HG03025 (cell line): ENCODE measurements at regions not wholly inside any gene's neighbourhood (a gene's known extent, or its start where the extent isn't known, plus 50 kb on each side); places are given as distances from the start of the nearest gene placed in this dataset.

Experiments used
- ATAC-seq: cut with Tn5 transposase; IDR thresholded peaks from one replicate; pipeline ENCODE4 v1.9.1; 2021; ENCODE audit warnings: mild to moderate bottlenecking, moderate library complexity; ENCODE audit not compliant: unreplicated experiment, low FRiP score

GRCh38 chr1:73953586-73953985, 244.4 kb downstream of the LRRIQ3 start:
- ATAC-seq = no peak

GRCh38 chr1:73953186-73953585, 244.8 kb downstream of the LRRIQ3 start:
- ATAC-seq = no peak

GRCh38 chr1:73948055-73948454, 249.9 kb downstream of the LRRIQ3 start:
- ATAC-seq = no peak

GRCh38 chr1:73947009-73947408, 251.0 kb downstream of the LRRIQ3 start:
- ATAC-seq = no peak

GRCh38 chr1:73943270-73943669, 254.7 kb downstream of the LRRIQ3 start:
- ATAC-seq = no peak

- ATAC-seq = no peak
Observed at GRCh38 chr1:73930293-73930692, 267.7 kb downstream of the LRRIQ3 start.

GRCh38 chr1:73914951-73915350, 283.0 kb downstream of the LRRIQ3 start:
- no peak for ATAC-seq

- ATAC-seq = no peak
Observed at GRCh38 chr1:73913025-73913424, 285.0 kb downstream of the LRRIQ3 start.

GRCh38 chr1:73911849-73912248, 286.1 kb downstream of the LRRIQ3 start:
- ATAC-seq = no peak

GRCh38 chr1:73910466-73910865, 287.5 kb downstream of the LRRIQ3 start:
- ATAC-seq = no peak

- ATAC-seq = no peak
Observed at GRCh38 chr1:73910062-73910461, 287.9 kb downstream of the LRRIQ3 start.

GRCh38 chr1:73909043-73909562, 288.9 kb downstream of the LRRIQ3 start:
- ATAC-seq = no peak

GRCh38 chr1:73907051-73907450, 290.9 kb downstream of the LRRIQ3 start:
- ATAC-seq = no peak

- ATAC-seq = no peak
Observed at GRCh38 chr1:73903092-73903491, 294.9 kb downstream of the LRRIQ3 start.

- no peak for ATAC-seq
Observed at GRCh38 chr1:73901738-73902137, 296.2 kb downstream of the LRRIQ3 start.

GRCh38 chr1:73899311-73899710, 298.7 kb downstream of the LRRIQ3 start:
- no peak for ATAC-seq

- no peak for ATAC-seq
Observed at GRCh38 chr1:73898540-73898939, 299.4 kb downstream of the LRRIQ3 start.

- no peak for ATAC-seq
Observed at GRCh38 chr1:73887412-73887811, 310.6 kb downstream of the LRRIQ3 start.

GRCh38 chr1:73886716-73887115, 311.3 kb downstream of the LRRIQ3 start:
- ATAC-seq = no peak

GRCh38 chr1:73874806-73875205, 323.2 kb downstream of the LRRIQ3 start:
- no peak for ATAC-seq

GRCh38 chr1:73868810-73869336, 329.1 kb downstream of the LRRIQ3 start:
- ATAC-seq = no peak

- no peak for ATAC-seq
Observed at GRCh38 chr1:73862355-73862754, 335.6 kb downstream of the LRRIQ3 start.

GRCh38 chr1:73860421-73860950, 337.5 kb downstream of the LRRIQ3 start:
- no peak for ATAC-seq
